Activated B cell treated with CpG ODN at 0.5 μM for 24 hours (primary cell): ENCODE measurements at regions not wholly inside any gene's neighbourhood (a gene's known extent, or its start where the extent isn't known, plus 50 kb on each side); places are given as distances from the start of the nearest gene placed in this dataset.

Experiments
- ATAC-seq: fragments of 200-7000 bp; cut with Tn5 transposase; one replicate; pipeline ENCODE4 v1.10.0; 2021; ENCODE audit warnings: low read depth, mild to moderate bottlenecking, moderate library complexity
- CTCF ChIA-PET: fragments of 350-600 bp; sonication (Branson Sonifier 250); formaldehyde crosslinking; loops from one replicate; lab custom pipeline; 2021; ENCODE audit warnings: antibody characterized with exemption; lab: Charles Lee
- POLR2A ChIA-PET: fragments of 350-600 bp; sonication (Branson Sonifier 250); formaldehyde crosslinking; loops from one replicate; lab custom pipeline; 2021; ENCODE audit warnings: antibody characterized with exemption; lab: Charles Lee
- DNase-seq: peaks from one replicate; pipeline ENCODE4 v3.0.0; 2022
- H3K27ac Mint-ChIP-seq: one replicate; pipeline ENCODE4 v1.8.0; 2020; ENCODE audit warnings: mixed read lengths
- H3K27me3 Mint-ChIP-seq: one replicate; pipeline ENCODE4 v1.8.0; 2021; ENCODE audit warnings: mixed read lengths
- H3K36me3 Mint-ChIP-seq: one replicate; pipeline ENCODE4 v1.8.0; 2021; ENCODE audit warnings: low read depth, mixed read lengths
- H3K4me1 Mint-ChIP-seq: one replicate; pipeline ENCODE4 v1.8.0; 2021; ENCODE audit warnings: mixed read lengths
- H3K4me3 Mint-ChIP-seq: one replicate; pipeline ENCODE4 v1.8.0; 2020; ENCODE audit warnings: mild to moderate bottlenecking, mixed read lengths
- H3K9me3 Mint-ChIP-seq: one replicate; pipeline ENCODE4 v1.8.0; 2020; ENCODE audit warnings: mixed read lengths
- CTCF ChIP-seq: fragments of 200-600 bp; IDR thresholded peaks from one replicate; pipeline ENCODE4 v1.8.0; 2022; ENCODE audit warnings: antibody characterized with exemption, mild to moderate bottlenecking
- intact Hi-C: fragments of 100-400 bp; cut with micrococcal nuclease; formaldehyde crosslinking; loops from one replicate; pipeline ENCODE4 v1.15.1; 2024

GRCh38 chr11:104352036-104352435, 188.1 kb upstream of the PDGFD start:
- H3K27ac Mint-ChIP-seq = no peak overlapping the region
- H3K9me3 Mint-ChIP-seq = peaks cover 14% of the 10 kb centered on the region
- intact Hi-C loops = no loop called here
- no peak for TF ChIP-seq CTCF
- CTCF ChIA-PET = no interaction called here
- H3K4me1 Mint-ChIP-seq = no peaks in the 10 kb centered on the region
- DNase-seq = no peak
- POLR2A ChIA-PET = no interaction called here
- H3K4me3 Mint-ChIP-seq = no peak overlapping the region
- H3K27me3 Mint-ChIP-seq = no peaks in the 10 kb centered on the region
- no peak for ATAC-seq
- H3K36me3 Mint-ChIP-seq = no peaks in the 10 kb centered on the region

DNA sequence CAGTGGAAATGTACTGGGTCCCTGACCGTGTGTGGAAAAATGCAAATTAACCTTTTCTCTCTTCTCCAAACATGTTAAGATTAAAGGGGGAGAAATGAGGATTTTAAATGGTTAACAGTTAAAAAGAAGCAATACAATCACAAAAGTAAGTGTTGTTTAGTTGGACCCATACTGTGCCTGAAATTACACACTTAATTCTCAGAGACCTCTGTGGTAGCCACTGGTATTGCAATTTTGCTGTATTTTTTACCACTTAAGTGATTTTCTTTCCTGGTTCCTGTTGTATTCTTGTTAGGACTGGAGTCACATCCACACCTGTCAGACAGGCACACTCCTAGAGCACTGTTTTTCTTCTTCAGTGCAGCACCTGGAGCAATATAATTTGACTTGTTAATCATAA, 179.6 kb upstream of the PDGFD start:
- Mint-ChIP-seq H3K4me1 (peaks cover 10% of the 10 kb centered on the region), H3K36me3 (no peaks in the 10 kb centered on the region), H3K27me3 (no peaks in the 10 kb centered on the region), H3K27ac (no peak overlapping the region), H3K4me3 (no peak overlapping the region), H3K9me3 (peaks cover 5% of the 10 kb centered on the region)
- intact Hi-C loops = no loop called here
- CTCF ChIA-PET = no interaction called here
- DNase-seq = no peak
- ATAC-seq = no peak
- TF ChIP-seq CTCF = no peak
- POLR2A ChIA-PET = no interaction called here

DNA sequence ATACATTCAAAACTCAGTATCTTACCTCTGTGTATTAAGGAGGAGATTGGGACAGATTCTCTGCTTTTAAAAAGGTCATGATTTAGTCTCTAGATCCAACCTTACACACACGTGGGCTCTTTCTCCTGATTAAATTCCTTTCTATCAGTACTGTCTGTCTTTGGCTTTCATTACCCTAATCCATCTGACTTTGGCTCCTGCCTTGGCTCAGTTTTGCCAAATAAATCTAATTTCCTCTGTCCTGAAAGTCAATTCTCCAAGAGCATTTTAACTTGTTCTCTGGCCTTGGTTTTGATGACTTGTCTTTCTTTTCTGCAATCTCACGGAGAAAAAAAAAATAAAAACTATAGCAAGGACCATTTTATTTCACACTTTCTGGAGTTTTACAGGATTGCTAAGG, 176.6 kb upstream of the PDGFD start:
- peaks cover 11% of the 10 kb centered on the region for H3K4me1 Mint-ChIP-seq
- intact Hi-C loops = no loop called here
- no peaks in the 10 kb centered on the region for H3K27me3 Mint-ChIP-seq
- DNase-seq = no peak
- H3K9me3 Mint-ChIP-seq = peaks cover 7% of the 10 kb centered on the region
- no peak for ATAC-seq
- H3K27ac Mint-ChIP-seq = no peak overlapping the region
- POLR2A ChIA-PET = no interaction called here
- no peak for TF ChIP-seq CTCF
- H3K36me3 Mint-ChIP-seq = no peaks in the 10 kb centered on the region
- no peak overlapping the region for H3K4me3 Mint-ChIP-seq
- CTCF ChIA-PET = no interaction called here

DNA sequence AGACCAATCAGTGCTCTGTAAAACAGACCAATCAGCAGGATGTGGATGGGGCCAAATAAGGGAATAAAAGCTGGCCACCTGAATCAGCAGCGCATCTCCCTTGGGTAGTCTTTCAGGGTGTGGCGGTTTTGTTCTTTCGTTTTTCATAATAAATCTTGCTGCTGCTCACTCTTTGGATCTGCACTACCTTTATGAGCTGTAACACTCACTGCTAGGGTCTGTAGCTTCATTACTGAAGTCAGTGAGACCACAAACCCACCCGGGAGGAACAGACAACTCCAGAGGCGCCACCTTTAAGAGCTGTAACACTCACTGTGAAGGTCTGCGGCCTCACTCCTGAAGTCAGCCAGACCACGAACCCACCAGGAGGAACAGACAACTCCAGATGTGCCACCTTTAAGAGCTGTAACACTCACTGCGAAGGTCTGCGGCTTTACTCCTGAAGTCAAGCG, 175.5 kb upstream of the PDGFD start:
- Mint-ChIP-seq H3K36me3 (no peaks in the 10 kb centered on the region), H3K9me3 (peaks cover 7% of the 10 kb centered on the region), H3K27ac (no peak overlapping the region), H3K4me1 (peaks cover 11% of the 10 kb centered on the region), H3K27me3 (no peaks in the 10 kb centered on the region), H3K4me3 (no peak overlapping the region)
- POLR2A ChIA-PET = no interaction called here
- TF ChIP-seq CTCF = no peak
- CTCF ChIA-PET = no interaction called here
- ATAC-seq = peak; percentile 60
- no peak for DNase-seq
- intact Hi-C loops = loop anchor here (10.0 kb wide), 1 partner anchor 415 kb away; no protein-coding TSS in a partner anchor

DNA sequence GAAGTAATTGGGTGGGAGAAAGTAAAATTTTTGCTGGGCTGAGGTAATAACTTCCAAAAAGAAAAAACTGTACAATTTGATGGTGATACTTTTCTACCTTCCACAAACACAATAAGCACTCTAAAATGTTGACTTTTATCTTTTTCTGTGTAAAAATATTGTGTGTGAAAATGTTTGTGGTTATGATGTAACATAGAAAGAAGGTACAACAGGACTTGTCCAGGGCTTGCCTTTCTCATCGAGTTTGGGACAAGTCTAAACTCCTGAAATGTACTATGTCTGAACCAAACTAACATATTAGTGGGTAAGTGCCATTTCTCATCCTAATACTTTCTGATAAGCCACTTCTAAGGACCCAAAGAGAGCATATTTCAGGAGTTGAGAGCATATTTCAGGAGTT, 174.2 kb upstream of the PDGFD start:
- ChIA-PET POLR2A (no interaction called here), CTCF (no interaction called here)
- no peak for TF ChIP-seq CTCF
- no peak overlapping the region for H3K4me3 Mint-ChIP-seq
- DNase-seq (no peak), ATAC-seq (no peak)
- H3K4me1 Mint-ChIP-seq = peaks cover 11% of the 10 kb centered on the region
- H3K27me3 Mint-ChIP-seq = no peaks in the 10 kb centered on the region
- H3K36me3 Mint-ChIP-seq = no peaks in the 10 kb centered on the region
- H3K9me3 Mint-ChIP-seq = peaks cover 7% of the 10 kb centered on the region
- intact Hi-C loops = loop anchor here (10.0 kb wide), 1 partner anchor 413 kb away; no protein-coding TSS in a partner anchor
- H3K27ac Mint-ChIP-seq = no peak overlapping the region
